OCI-LY7 (cell line): ENCODE measurements at regions not wholly inside any gene's neighbourhood (a gene's known extent, or its start where the extent isn't known, plus 50 kb on each side); places are given as distances from the start of the nearest gene placed in this dataset.
"Not testable (repeated sequence)": the region's sequence is repeated elsewhere in the genome, so short reads cannot be mapped to it uniquely, and the experiment has no call there.

ENCODE experiments used
- CTCF ChIP-seq: fragments of 200-600 bp; sonication (generic); conservative IDR thresholded peaks from 2 replicates; pipeline ENCODE4 v1.5.1; 2014; ENCODE audit warnings: mild to moderate bottlenecking, antibody characterized with exemption, low read length, moderate library complexity, mixed read lengths
- EZH2phosphoT487 ChIP-seq: fragments of 200-600 bp; sonication (generic); IDR thresholded peaks from 2 replicates; pipeline ENCODE4 v1.6.1; 2018; ENCODE audit warnings: low read depth, borderline replicate concordance, mild to moderate bottlenecking, mixed run types, antibody characterized with exemption, low read length, moderate library complexity, mixed read lengths

- TF ChIP-seq CTCF, EZH2phosphoT487: not testable (repeated sequence)
These were observed 1231.1 kb downstream of the TMEM121 start for GRCh38 chr14:106757444-106757843.
